Stimulated activated CD8-positive, alpha-beta memory T cell treated with anti-CD3 and anti-CD28 coated beads, Interleukin-2, amount 100 ng/mL, for 48 hours (primary cell): ENCODE measurements at regions not wholly inside any gene's neighbourhood (a gene's known extent, or its start where the extent isn't known, plus 50 kb on each side); places are given as distances from the start of the nearest gene placed in this dataset.
"Not testable (repeated sequence)": the region's sequence is repeated elsewhere in the genome, so short reads cannot be mapped to it uniquely, and the experiment has no call there.

Experiments used
- DNase-seq, 2 donors: peaks; one replicate each; pipeline ENCODE4 v3.0.0-alpha.2; 2020; ENCODE audit warnings: low read depth in 2 of 2

DNA sequence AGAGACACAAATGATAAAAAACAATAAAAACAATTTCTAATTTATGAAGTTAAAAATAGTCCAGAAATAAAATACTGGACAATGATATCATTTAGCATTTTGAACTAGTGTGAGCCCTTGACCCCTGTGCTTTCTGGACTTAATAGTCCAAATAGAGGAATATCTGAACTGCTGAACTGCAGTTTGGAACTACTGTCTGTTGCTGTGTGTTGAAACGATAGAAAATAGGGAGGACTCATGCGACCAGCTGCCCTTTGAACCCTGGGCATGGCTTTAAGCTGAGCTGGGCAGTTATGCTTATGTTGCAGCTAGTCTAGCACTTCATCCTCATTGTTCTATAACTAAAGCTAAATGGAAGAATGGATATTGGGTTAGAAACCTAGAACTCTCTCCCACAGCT, 99.5 kb downstream of the FMR1NB start:
- no peak for DNase-seq

GRCh38 chrX:148084611-148085010, 103.5 kb downstream of the FMR1NB start:
- no peak for DNase-seq

GRCh38 chrX:148120151-148120550, 139.0 kb downstream of the FMR1NB start:
- DNase-seq, result no peak

- no peak for DNase-seq
These were observed 140.0 kb downstream of the FMR1NB start for GRCh38 chrX:148120999-148121623.

DNA sequence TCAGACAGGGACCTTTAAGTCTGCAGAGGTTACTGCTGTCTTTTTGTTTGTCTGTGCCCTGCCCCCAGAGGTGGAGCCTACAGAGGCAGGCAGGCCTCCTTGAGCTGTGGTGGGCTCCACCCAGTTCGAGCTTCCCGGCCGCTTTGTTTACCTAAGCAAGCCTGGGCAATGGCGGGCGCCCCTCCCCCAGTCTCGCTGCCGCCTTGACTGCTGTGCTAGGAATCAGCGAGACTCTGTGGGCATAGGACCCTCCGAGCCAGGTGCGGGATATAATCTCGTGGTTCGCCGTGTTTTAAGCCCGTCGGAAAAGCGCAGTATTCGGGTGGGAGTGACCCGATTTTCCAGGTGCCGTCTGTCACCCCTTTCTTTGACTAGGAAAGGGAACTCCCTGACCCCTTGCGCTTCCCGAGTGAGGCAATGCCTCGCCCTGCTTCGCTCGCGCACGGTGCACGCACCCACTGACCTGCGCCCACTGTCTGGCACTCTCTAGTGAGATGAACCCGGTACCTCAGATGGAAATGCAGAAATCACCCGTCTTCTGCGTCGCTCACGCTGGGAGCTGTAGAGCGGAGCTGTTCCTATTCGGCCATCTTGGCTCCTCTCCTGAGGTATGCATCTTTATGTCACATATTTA, 147.9 kb downstream of the FMR1NB start:
- not testable (repeated sequence) for DNase-seq

- DNase-seq, result no peak
These were observed 152.1 kb downstream of the FMR1NB start for GRCh38 chrX:148133105-148133725.

- no peak for DNase-seq
These were observed 153.4 kb downstream of the FMR1NB start for GRCh38 chrX:148134578-148134977.

- no peak for DNase-seq
These were observed 154.6 kb downstream of the FMR1NB start for GRCh38 chrX:148135738-148136137.

DNA sequence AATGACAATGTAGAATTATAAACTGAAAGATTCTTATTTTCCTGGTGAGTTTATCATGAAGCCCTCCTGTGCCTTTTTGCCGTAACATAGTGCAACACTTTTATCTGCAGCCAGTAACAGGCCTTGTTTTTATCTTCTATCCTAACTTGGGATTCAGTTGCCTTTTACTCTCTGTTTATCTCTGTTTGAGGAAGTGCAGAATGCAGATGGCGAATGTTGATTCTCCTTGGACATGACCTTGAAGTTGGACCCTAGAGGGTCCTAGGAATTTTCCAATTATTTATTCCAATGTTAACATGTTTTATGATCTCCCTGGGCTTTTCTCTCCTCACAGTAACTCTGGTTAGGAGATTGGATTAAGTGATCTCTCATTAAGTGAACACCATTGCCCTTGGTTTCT, 165.0 kb downstream of the FMR1NB start:
- DNase-seq, result no peak

DNA sequence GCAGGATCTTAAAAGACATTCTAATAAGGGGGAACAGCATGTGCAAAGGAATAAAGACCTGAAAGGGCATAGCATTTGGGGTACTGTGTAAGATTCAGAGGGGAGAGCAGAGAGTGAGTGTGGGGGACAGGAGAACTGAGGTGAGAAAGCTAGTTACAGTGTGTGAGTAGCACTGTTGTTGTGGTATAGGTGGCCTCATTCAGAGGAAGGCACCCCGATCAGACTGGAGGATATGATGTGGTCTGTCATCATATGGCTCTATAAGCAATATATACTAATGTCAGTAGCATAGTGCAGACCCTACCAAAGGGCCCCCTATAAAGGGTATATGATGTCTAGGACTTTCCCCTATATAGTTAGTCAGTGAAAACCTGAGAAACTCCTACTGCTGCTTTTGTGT, 175.8 kb downstream of the FMR1NB start:
- DNase-seq, result no peak

GRCh38 chrX:148159796-148160195, 178.7 kb downstream of the FMR1NB start:
- no peak for DNase-seq

- no peak for DNase-seq
These were observed 180.6 kb downstream of the FMR1NB start for GRCh38 chrX:148161701-148162100.

- no peak for DNase-seq
These were observed 204.5 kb downstream of the FMR1NB start for GRCh38 chrX:148185631-148186030.

GRCh38 chrX:148192547-148192946, 211.4 kb downstream of the FMR1NB start:
- DNase-seq, result no peak

DNA sequence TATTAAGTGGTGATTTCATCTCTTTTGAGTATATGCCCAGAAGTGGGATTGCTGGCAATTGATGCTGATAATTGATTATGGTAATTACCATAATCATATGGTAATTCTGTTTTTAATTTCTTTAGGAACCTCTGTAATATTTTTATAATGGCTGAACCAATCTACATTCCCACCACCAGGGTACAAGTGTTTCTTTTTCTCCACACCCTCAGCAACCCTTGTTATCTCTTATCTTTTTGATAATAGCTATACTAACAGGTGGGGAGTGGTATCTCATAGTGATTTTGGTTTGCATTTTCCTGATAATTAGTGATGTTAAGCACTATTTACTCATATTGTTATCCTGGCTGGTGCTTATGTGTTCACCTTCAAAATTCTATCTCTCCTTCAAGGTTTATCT, 212.6 kb downstream of the FMR1NB start:
- DNase-seq, result no peak

DNA sequence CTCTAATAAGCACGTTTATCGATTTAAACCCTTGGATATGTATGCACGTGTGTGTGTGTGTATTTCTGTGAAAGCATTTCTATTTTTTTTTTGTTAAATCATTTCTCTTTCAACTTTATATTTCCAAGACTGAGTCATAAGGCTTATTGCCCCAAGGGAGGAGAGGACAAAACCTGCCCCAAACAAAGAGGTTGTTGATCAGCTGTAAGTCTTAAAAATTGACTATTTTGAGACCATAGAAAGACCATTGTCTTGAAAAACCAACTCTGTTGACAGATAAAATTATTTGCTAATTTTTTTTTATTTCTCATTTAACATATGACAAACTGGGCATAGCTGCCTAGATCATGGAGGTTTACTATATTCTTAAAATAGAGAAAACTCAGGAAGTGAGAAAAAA, 222.4 kb downstream of the FMR1NB start:
- DNase-seq, result no peak

DNA sequence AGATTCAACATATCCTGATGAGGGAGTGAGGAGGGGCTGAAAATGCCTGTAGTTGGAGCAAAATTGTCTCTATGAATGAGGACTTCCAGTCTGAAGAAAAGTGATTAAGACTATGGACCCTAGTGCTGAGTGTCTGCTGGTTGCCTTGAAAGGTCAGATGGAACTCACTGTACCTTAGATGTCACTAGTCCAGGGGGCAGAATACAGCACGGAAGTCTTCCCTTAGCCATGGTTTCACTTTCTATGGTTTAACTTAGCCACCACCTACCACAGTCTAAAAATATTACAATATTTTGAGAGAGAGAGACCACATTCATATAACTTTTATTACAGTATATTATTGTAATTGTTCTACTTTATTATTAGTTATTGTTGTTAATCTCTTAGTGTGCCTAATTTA, 223.1 kb downstream of the FMR1NB start:
- no peak for DNase-seq

GRCh38 chrX:148214786-148215185, 233.6 kb downstream of the FMR1NB start:
- no peak for DNase-seq

GRCh38 chrX:148215726-148216125, 234.6 kb downstream of the FMR1NB start:
- DNase-seq, result no peak

GRCh38 chrX:148223361-148223760, 242.2 kb downstream of the FMR1NB start:
- DNase-seq, result no peak

DNA sequence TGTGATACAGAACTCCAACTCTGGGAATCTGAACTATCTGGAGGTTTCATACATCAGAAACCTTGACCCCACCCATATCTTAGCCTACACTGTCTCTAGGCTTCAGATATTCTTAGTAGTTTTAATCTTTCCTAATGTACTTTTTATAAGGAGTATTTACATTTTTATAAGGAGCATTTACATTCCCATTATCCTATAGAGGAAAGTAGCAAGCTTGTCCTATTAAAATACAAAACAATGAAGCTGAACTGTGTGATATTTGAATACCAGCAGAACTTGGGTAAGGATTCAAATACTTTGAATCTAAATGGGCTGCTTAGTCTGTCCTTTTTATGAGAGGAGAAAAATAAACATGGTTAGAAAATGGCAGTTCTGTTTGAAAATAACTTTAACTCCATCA, 247.4 kb downstream of the FMR1NB start:
- no peak for DNase-seq

- no peak for DNase-seq
These were observed 248.7 kb downstream of the FMR1NB start for GRCh38 chrX:148229801-148230303.

DNA sequence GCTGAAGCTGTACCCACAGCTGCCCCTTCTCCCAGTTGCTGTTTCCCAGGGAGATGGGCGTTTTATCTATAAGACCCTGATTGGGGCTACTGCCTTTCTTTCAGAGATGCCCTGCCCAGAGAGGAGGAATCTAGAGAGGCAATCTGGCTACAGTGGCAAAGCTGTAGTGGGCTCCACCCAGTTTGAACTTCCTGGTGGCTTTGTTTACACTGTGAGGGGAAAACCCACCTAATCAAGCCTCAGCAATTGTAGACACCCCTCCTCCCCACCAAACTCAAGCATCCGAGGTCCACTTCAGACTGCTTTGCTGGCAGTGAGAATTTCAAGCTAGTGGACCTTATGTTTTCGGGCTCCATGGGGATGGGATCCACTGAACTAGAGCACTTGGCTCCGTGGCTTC, 240.4 kb upstream of the AFF2 start:
- no peak for DNase-seq
